HFF-Myc (cell line): ENCODE measurements at regions not wholly inside any gene's neighbourhood (a gene's known extent, or its start where the extent isn't known, plus 50 kb on each side); places are given as distances from the start of the nearest gene placed in this dataset.

Experiments
- DNase-seq: peaks from one replicate; pipeline ENCODE4 v3.0.0-alpha.2; 2011; ENCODE audit warnings: low read depth; ENCODE audit errors: extremely low read depth
- H3K4me3 ChIP-seq: replicated peaks from 2 replicates; pipeline ENCODE4 v1.5.1; 2011; ENCODE audit warnings: low read depth, mild to moderate bottlenecking, control low read depth, low read length
- TF ChIP-seq, protein P1 (sequence below): IDR thresholded peaks from 2 replicates; pipeline ENCODE4 v1.5.1; 2012; ENCODE audit warnings: mild to moderate bottlenecking, low read depth, low read length, control low read depth; ENCODE audit errors: missing control alignments

DNA sequence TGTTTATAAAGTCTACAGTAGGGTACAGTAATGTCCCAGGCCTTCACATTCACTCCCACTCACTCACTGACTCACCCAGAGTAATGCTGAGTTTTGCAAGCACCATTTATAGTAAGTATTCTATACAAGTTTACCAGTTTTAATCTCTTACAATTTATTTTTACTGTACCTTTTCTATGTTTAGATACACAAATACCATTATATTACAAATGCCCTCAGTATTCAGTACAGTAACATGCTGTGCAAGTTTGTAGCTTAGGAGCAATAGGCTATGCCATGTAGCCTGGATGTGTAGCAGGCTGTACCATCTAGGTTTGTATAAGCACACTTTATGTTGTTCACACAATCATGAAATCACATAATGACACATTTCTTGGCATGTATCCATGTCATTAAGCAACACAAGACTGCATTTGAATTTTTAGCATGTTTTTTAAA is 673.6 kb downstream of the CD109 start:
- peak; percentile 37 for DNase-seq
- TF ChIP-seq, protein P1, sequence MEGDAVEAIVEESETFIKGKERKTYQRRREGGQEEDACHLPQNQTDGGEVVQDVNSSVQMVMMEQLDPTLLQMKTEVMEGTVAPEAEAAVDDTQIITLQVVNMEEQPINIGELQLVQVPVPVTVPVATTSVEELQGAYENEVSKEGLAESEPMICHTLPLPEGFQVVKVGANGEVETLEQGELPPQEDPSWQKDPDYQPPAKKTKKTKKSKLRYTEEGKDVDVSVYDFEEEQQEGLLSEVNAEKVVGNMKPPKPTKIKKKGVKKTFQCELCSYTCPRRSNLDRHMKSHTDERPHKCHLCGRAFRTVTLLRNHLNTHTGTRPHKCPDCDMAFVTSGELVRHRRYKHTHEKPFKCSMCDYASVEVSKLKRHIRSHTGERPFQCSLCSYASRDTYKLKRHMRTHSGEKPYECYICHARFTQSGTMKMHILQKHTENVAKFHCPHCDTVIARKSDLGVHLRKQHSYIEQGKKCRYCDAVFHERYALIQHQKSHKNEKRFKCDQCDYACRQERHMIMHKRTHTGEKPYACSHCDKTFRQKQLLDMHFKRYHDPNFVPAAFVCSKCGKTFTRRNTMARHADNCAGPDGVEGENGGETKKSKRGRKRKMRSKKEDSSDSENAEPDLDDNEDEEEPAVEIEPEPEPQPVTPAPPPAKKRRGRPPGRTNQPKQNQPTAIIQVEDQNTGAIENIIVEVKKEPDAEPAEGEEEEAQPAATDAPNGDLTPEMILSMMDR, result no peak

GRCh38 chr6:74368746-74369145 is 672.7 kb downstream of the CD109 start:
- no peak overlapping the region for H3K4me3 ChIP-seq
- TF ChIP-seq, protein P1, result no peak
- DNase-seq, result no peak

More for the DNA sequence above, 673.6 kb downstream of the CD109 start:
- H3K4me3 ChIP-seq, result no peak overlapping the region

DNA sequence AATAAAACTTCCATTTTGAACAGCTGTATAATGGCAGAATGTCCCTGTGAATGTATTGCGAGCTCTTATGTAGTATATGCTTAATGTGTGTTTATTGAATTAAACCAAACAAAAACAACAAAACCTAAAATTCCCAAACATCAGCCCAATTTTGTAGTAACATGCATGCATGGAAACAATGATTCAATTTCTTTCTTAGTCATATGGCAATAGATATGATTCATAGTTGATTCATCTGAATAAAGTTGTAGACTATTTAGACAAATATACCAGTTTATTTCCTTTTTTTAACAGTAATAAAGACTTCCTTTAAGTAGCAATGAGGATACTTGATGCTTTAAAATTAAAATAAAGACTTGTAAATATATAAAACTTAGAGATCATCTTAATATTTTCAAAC is 670.6 kb downstream of the CD109 start:
- DNase-seq, result no peak
- H3K4me3 ChIP-seq, result no peak overlapping the region
- TF ChIP-seq, protein P1, result no peak

DNA sequence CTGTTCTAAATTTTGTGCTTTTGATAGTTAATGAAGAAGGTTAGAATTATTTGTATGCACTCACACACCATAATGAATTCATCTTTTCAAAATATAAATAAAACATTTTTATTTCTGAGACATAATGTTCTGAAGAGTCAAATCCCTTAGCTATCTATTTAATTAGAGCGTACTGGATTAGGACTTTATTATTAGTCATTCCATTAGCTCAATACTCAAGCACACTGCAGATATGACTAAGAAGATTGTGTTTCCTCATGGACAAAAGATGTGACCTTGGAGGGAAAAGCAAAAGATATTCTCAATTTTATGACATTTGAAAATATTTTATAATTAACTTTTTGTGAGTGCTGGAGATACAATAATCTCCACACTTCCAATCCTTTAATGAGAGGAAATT is 666.4 kb downstream of the CD109 start:
- TF ChIP-seq, protein P1, result no peak
- H3K4me3 ChIP-seq, result no peak overlapping the region
- DNase-seq, result no peak

DNA sequence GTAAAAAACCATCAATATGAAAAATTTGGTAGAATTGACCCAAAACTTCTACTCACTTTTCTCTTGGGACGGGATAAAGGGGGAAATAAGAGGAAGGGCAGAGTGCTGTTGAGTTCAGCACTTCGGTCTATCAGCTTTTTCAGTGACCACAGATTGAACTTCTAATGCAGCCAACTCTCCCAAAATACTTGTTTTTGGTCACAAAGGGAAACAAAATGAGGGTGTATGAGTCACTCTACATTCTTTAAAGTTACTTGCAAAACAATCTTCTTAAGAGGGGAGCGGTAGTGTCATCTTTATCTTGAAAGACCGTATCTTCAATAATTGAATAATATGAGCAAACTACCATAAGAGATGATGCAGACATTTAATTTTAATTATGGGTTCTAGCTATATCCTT is 661.3 kb downstream of the CD109 start:
- DNase-seq, result no peak
- H3K4me3 ChIP-seq, result no peak overlapping the region

DNA sequence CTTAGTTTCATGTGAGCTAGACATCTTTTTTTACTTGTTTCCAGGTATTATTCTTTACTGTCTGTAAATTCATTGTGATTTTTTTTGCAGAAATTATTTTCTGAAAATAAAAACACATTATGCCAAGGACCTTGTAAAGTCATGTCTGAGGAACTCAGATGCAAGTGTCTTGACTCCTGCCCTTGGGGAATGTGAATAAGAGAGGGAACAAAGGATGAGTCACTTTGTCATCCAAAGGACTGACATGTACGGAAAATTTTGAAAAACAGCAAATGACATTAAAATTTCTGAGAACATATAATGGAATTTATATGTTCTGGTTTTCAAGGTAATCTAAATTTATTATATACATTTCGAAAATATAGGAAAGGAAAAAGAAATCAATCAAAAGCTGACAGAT is 660.4 kb downstream of the CD109 start:
- DNase-seq, result no peak

More for the DNA sequence above, 661.3 kb downstream of the CD109 start:
- TF ChIP-seq, protein P1, result no peak

More for the DNA sequence above, 660.4 kb downstream of the CD109 start:
- no peak overlapping the region for H3K4me3 ChIP-seq
- TF ChIP-seq, protein P1, result no peak
